OCI-LY7 (cell line): ENCODE measurements at regions not wholly inside any gene's neighbourhood (a gene's known extent, or its start where the extent isn't known, plus 50 kb on each side); places are given as distances from the start of the nearest gene placed in this dataset.

Source experiments
- BruUV-seq: library from RNA; stranded (reverse); fragments of 400-500 nt; replicated peaks from 2 replicates; lab custom pipeline; 2021; lab: Mats Ljungman, UMichigan
- CTCF ChIA-PET: fragments of 300-600 bp; sonication (Branson Sonifier 250); formaldehyde crosslinking; loops from one replicate; lab custom pipeline; 2022; ENCODE audit warnings: antibody characterized with exemption; ENCODE audit not compliant: unreplicated experiment; lab: Charles Lee
- POLR2A ChIA-PET: fragments of 300-600 bp; sonication (Branson Sonifier 250); formaldehyde crosslinking; loops from one replicate; lab custom pipeline; 2022; ENCODE audit warnings: antibody characterized with exemption; lab: Charles Lee
- DNase-seq: peaks from one replicate; pipeline ENCODE4 v3.0.0-alpha.2; 2015; ENCODE audit warnings: low spot score
- H2AFZ ChIP-seq: fragments of 200-600 bp; sonication (generic), shearing (Covaris generic); 2 replicates; pipeline ENCODE4 v1.6.1; 2014; ENCODE audit warnings: mild to moderate bottlenecking, antibody characterized with exemption, low read length, moderate library complexity
- H3K27ac ChIP-seq: fragments of 200-600 bp; sonication (generic); 2 replicates; pipeline ENCODE4 v1.5.1; 2014; ENCODE audit warnings: mixed run types, low read depth, mild to moderate bottlenecking, moderate library complexity, low read length, inconsistent platforms; ENCODE audit not compliant: poor library complexity, severe bottlenecking
- H3K36me3 ChIP-seq: fragments of 200-600 bp; sonication (generic); 2 replicates; pipeline ENCODE4 v1.6.1; 2014; ENCODE audit warnings: mild to moderate bottlenecking, antibody characterized with exemption, low read length, moderate library complexity, mixed read lengths; ENCODE audit not compliant: insufficient read depth
- H3K4me1 ChIP-seq: fragments of 200-600 bp; sonication (generic); 2 replicates; pipeline ENCODE4 v1.5.1; 2014; ENCODE audit warnings: mild to moderate bottlenecking, low read length; ENCODE audit not compliant: insufficient read depth, poor library complexity, severe bottlenecking
- H3K4me2 ChIP-seq: fragments of 200-600 bp; sonication (generic); 2 replicates; pipeline ENCODE4 v1.6.1; 2014; ENCODE audit warnings: mild to moderate bottlenecking, low read length
- H3K4me3 ChIP-seq: fragments of 200-600 bp; sonication (generic); 2 replicates; pipeline ENCODE4 v1.5.1; 2014; ENCODE audit warnings: mild to moderate bottlenecking, low read depth, low read length; ENCODE audit not compliant: poor library complexity, severe bottlenecking
- H3K79me2 ChIP-seq: fragments of 200-600 bp; sonication (generic); 2 replicates; pipeline ENCODE4 v1.6.1; 2016; ENCODE audit warnings: low read depth, mild to moderate bottlenecking, low read length, moderate library complexity, mixed read lengths; ENCODE audit not compliant: insufficient read depth
- H3K9me2 ChIP-seq: fragments of 200-600 bp; sonication (generic); 2 replicates; pipeline ENCODE4 v1.6.1; 2016; ENCODE audit warnings: mild to moderate bottlenecking, low read length, mixed read lengths; ENCODE audit not compliant: insufficient read depth
- H3K9me3 ChIP-seq: fragments of 200-600 bp; sonication (generic); 2 replicates; pipeline ENCODE4 v1.6.1; 2014; ENCODE audit warnings: mild to moderate bottlenecking, mixed run types, low read length, mixed read lengths
- H4K20me1 ChIP-seq: fragments of 200-600 bp; sonication (generic); 2 replicates; pipeline ENCODE4 v1.6.1; 2014; ENCODE audit warnings: mild to moderate bottlenecking, antibody characterized with exemption, low read length, moderate library complexity, mixed read lengths; ENCODE audit not compliant: insufficient read depth
- EZH2phosphoT487 ChIP-seq: fragments of 200-600 bp; sonication (generic); IDR thresholded peaks from 2 replicates; pipeline ENCODE4 v1.6.1; 2018; ENCODE audit warnings: low read depth, borderline replicate concordance, mild to moderate bottlenecking, mixed run types, antibody characterized with exemption, low read length, moderate library complexity, mixed read lengths
- intact Hi-C: fragments of 100-400 bp; cut with micrococcal nuclease; formaldehyde crosslinking; loops from one replicate; pipeline ENCODE4 v1.10.0; 2022; ENCODE audit not compliant: unreplicated experiment
- TF ChIP-seq, protein P1 (sequence below): fragments of 200-600 bp; sonication (generic); conservative IDR thresholded peaks from 2 replicates; pipeline ENCODE4 v1.5.1; 2014; ENCODE audit warnings: mild to moderate bottlenecking, antibody characterized with exemption, low read length, moderate library complexity, mixed read lengths

- Histone ChIP-seq H3K79me2 (no peaks in the 10 kb centered on the region), H3K9me2 (no peaks in the 10 kb centered on the region), H2AFZ (no peak overlapping the region), H3K9me3 (no peaks in the 10 kb centered on the region), H3K4me2 (no peak overlapping the region), H3K4me1 (no peaks in the 10 kb centered on the region), H3K27ac (no peak overlapping the region), H3K4me3 (no peak overlapping the region), H3K36me3 (no peaks in the 10 kb centered on the region), H4K20me1 (no peaks in the 10 kb centered on the region)
- TF ChIP-seq, protein P1, sequence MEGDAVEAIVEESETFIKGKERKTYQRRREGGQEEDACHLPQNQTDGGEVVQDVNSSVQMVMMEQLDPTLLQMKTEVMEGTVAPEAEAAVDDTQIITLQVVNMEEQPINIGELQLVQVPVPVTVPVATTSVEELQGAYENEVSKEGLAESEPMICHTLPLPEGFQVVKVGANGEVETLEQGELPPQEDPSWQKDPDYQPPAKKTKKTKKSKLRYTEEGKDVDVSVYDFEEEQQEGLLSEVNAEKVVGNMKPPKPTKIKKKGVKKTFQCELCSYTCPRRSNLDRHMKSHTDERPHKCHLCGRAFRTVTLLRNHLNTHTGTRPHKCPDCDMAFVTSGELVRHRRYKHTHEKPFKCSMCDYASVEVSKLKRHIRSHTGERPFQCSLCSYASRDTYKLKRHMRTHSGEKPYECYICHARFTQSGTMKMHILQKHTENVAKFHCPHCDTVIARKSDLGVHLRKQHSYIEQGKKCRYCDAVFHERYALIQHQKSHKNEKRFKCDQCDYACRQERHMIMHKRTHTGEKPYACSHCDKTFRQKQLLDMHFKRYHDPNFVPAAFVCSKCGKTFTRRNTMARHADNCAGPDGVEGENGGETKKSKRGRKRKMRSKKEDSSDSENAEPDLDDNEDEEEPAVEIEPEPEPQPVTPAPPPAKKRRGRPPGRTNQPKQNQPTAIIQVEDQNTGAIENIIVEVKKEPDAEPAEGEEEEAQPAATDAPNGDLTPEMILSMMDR, result no peak
- TF ChIP-seq EZH2phosphoT487, result no peak
- CTCF ChIA-PET, result no interaction called here
- intact Hi-C loops, result no loop called here
- BruUV-seq, result no TSS peak
- no peak for DNase-seq
- POLR2A ChIA-PET, result no interaction called here
These were observed 123.4 kb downstream of the SLC25A47 start for GRCh38 chr14:100446572-100446971.

GRCh38 chr14:100448376-100448775 is 125.2 kb downstream of the SLC25A47 start:
- BruUV-seq, result no TSS peak
- Histone ChIP-seq H3K4me1 (no peaks in the 10 kb centered on the region), H3K27ac (no peak overlapping the region), H3K36me3 (no peaks in the 10 kb centered on the region), H2AFZ (no peak overlapping the region), H3K4me3 (no peak overlapping the region), H3K9me3 (no peaks in the 10 kb centered on the region), H4K20me1 (no peaks in the 10 kb centered on the region), H3K79me2 (no peaks in the 10 kb centered on the region), H3K4me2 (no peak overlapping the region), H3K9me2 (no peaks in the 10 kb centered on the region)
- DNase-seq, result no peak
- ChIA-PET CTCF (no interaction called here), POLR2A (no interaction called here)
- intact Hi-C loops, result no loop called here
- no peak for TF ChIP-seq EZH2phosphoT487
- TF ChIP-seq, protein P1, result no peak

- no peaks in the 10 kb centered on the region for H3K9me3 ChIP-seq
- no peaks in the 10 kb centered on the region for H3K36me3 ChIP-seq
- CTCF ChIA-PET, result no interaction called here
- no peak overlapping the region for H2AFZ ChIP-seq
- no peaks in the 10 kb centered on the region for H3K79me2 ChIP-seq
- H3K4me1 ChIP-seq, result no peaks in the 10 kb centered on the region
- TF ChIP-seq, protein P1, result no peak
- no peak for TF ChIP-seq EZH2phosphoT487
- intact Hi-C loops, result no loop called here
- no TSS peak for BruUV-seq
- POLR2A ChIA-PET, result no interaction called here
- H3K9me2 ChIP-seq, result no peaks in the 10 kb centered on the region
- H3K4me2 ChIP-seq, result no peak overlapping the region
- no peak overlapping the region for H3K27ac ChIP-seq
- no peaks in the 10 kb centered on the region for H4K20me1 ChIP-seq
- H3K4me3 ChIP-seq, result no peak overlapping the region
- no peak for DNase-seq
These were observed 126.3 kb downstream of the SLC25A47 start for GRCh38 chr14:100449225-100449987.
